Endodermal cell (in vitro differentiated cells): ENCODE measurements at regions not wholly inside any gene's neighbourhood (a gene's known extent, or its start where the extent isn't known, plus 50 kb on each side); places are given as distances from the start of the nearest gene placed in this dataset.

Source experiments
- DNase-seq: peaks from one replicate; pipeline ENCODE4 v3.0.0-alpha.2; 2017
- H3K27ac ChIP-seq: 2 replicates; pipeline ENCODE4 v1.5.1; 2013; ENCODE audit warnings: mild to moderate bottlenecking, low read depth, low read length, moderate library complexity
- H3K27me3 ChIP-seq: 2 replicates; pipeline ENCODE4 v1.6.1; 2013; ENCODE audit warnings: mild to moderate bottlenecking, low read length, moderate library complexity; ENCODE audit not compliant: insufficient read depth, control insufficient read depth, poor library complexity, severe bottlenecking
- H3K36me3 ChIP-seq: 2 replicates; pipeline ENCODE4 v1.7.0; 2013; ENCODE audit warnings: mild to moderate bottlenecking, low read length, moderate library complexity; ENCODE audit not compliant: control insufficient read depth, insufficient read depth
- H3K4me1 ChIP-seq: one replicate; pipeline ENCODE4 v1.7.0; 2013; ENCODE audit warnings: low read length; ENCODE audit not compliant: control insufficient read depth, insufficient read depth
- H3K4me3 ChIP-seq: 2 replicates; pipeline ENCODE4 v1.5.1; 2013; ENCODE audit warnings: mild to moderate bottlenecking, low read length, moderate library complexity
- H3K9ac ChIP-seq: 2 replicates; pipeline ENCODE4 v1.6.1; 2013; ENCODE audit warnings: mild to moderate bottlenecking, low read length, moderate library complexity; ENCODE audit not compliant: poor library complexity, severe bottlenecking; ENCODE audit errors: extremely low read depth
- H3K9me3 ChIP-seq: 2 replicates; pipeline ENCODE4 v1.6.1; 2013; ENCODE audit warnings: mild to moderate bottlenecking, low read length, moderate library complexity; ENCODE audit not compliant: control insufficient read depth
- H3K27ac Mint-ChIP-seq: 2 replicates; pipeline ENCODE4 v1.8.0; 2020; ENCODE audit warnings: mixed read lengths
- H3K27me3 Mint-ChIP-seq: 2 replicates; pipeline ENCODE4 v1.8.0; 2021; ENCODE audit warnings: mild to moderate bottlenecking, mixed read lengths; ENCODE audit not compliant: insufficient read depth
- H3K36me3 Mint-ChIP-seq: 2 replicates; pipeline ENCODE4 v1.8.0; 2020; ENCODE audit warnings: low read depth, mixed read lengths
- H3K4me1 Mint-ChIP-seq: 2 replicates; pipeline ENCODE4 v1.8.0; 2020; ENCODE audit warnings: mixed read lengths
- H3K4me3 Mint-ChIP-seq: 2 replicates; pipeline ENCODE4 v1.8.0; 2020; ENCODE audit warnings: mild to moderate bottlenecking, moderate library complexity, mixed read lengths
- H3K9me3 Mint-ChIP-seq: 2 replicates; pipeline ENCODE4 v1.8.0; 2020; ENCODE audit warnings: mild to moderate bottlenecking, mixed read lengths
- CTCF ChIP-seq: fragments of 200-600 bp; sonication (generic); conservative IDR thresholded peaks from 2 replicates; pipeline ENCODE4 v1.5.0; 2021; ENCODE audit warnings: antibody characterized with exemption, mild to moderate bottlenecking
- WGBS, 2 experiments: methylation state at CpG; one replicate each; pipeline versions ENCODE4 v1.1.5 to v1.1.7; 2013; ENCODE audit warnings: missing lambda C conversion rate in 2 of 2, mixed read lengths in 1 of 2; ENCODE audit not compliant: insufficient coverage in 1 of 2, insufficient read length in 1 of 2; 5-methylcytosine and 5-hydroxymethylcytosine counted together

GRCh38 chr2:215604606-215605005, 168.7 kb upstream of the FN1 start:
- Mint-ChIP-seq H3K36me3 (no peaks in the 10 kb centered on the region), H3K27ac (no peak overlapping the region), H3K27me3 (no peaks in the 10 kb centered on the region), H3K4me3 (no peak overlapping the region), H3K9me3 (no peaks in the 10 kb centered on the region), H3K4me1 (peaks cover 9% of the 10 kb centered on the region)
- Histone ChIP-seq H3K27me3 (no peaks in the 10 kb centered on the region), H3K9me3 (no peaks in the 10 kb centered on the region), H3K36me3 (no peaks in the 10 kb centered on the region), H3K4me3 (no peak overlapping the region), H3K4me1 (peaks cover 4% of the 10 kb centered on the region), H3K27ac (no peak overlapping the region), H3K9ac (no peak overlapping the region)
- DNase-seq, result no peak
- no peak for TF ChIP-seq CTCF
- WGBS, 2 experiments, result 71 to 95% methylated on average over 1 to 2 of the region's 2 CpGs

DNA sequence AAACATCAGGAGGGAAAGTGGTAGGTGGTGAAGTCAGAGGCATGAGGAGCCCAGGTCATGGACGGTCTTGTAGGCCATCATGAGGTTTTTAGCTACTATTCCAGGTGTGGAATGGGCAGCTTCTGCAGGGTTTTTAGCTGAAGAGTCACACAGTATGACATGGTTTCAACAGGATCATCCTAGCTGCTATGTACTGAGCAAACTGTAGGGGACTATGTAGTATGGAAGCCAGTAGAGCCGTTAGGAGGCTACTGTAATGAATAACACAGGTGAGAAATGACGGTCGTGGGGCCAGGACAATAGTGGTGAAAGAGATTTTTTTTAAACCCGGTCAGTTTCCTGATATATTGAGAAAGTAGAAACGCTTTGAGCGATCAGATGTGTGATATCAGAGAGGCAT, 167.6 kb upstream of the FN1 start:
- no peaks in the 10 kb centered on the region for H3K9me3 Mint-ChIP-seq
- WGBS, 2 experiments, result 94 to 98% methylated on average over 7 of the region's 7 CpGs

DNA sequence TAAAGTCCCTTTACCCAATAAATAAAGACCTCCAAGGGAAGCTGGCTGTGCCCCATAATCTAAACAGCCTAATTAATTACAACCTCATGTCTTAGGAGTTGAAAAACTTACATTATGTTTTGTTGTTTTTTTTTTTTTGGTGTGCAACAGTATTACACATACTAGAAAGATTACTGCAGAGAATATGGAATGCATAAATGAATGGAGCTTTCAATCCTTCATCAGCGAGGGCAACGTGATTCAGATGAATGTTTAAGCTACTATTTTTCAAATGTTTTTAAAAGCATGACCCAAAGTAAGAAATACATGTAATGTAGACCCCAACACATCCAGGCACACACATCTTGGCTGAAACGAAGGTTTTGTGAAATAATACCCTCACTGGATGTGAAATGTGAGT, 167.1 kb upstream of the FN1 start:
- Histone ChIP-seq H3K27me3 (no peaks in the 10 kb centered on the region), H3K4me3 (no peak overlapping the region), H3K4me1 (peaks cover 4% of the 10 kb centered on the region), H3K9me3 (no peaks in the 10 kb centered on the region), H3K27ac (no peak overlapping the region), H3K9ac (no peak overlapping the region), H3K36me3 (no peaks in the 10 kb centered on the region)
- Mint-ChIP-seq H3K27ac (no peak overlapping the region), H3K9me3 (no peaks in the 10 kb centered on the region), H3K4me3 (no peak overlapping the region), H3K4me1 (peaks cover 9% of the 10 kb centered on the region), H3K36me3 (no peaks in the 10 kb centered on the region), H3K27me3 (no peaks in the 10 kb centered on the region)
- no peak for DNase-seq
- no peak for TF ChIP-seq CTCF
- WGBS, 2 experiments, result 60% methylated on average over 3 of the region's 3 CpGs; no CpG with 5 or more reads in 1 of the 2 experiments

More for the DNA sequence above, 167.6 kb upstream of the FN1 start:
- no peaks in the 10 kb centered on the region for H3K27me3 ChIP-seq
- H3K9ac ChIP-seq, result no peak overlapping the region
- no peak overlapping the region for H3K27ac Mint-ChIP-seq
- H3K27me3 Mint-ChIP-seq, result no peaks in the 10 kb centered on the region
- H3K4me1 ChIP-seq, result peaks cover 4% of the 10 kb centered on the region
- no peak overlapping the region for H3K4me3 Mint-ChIP-seq
- no peaks in the 10 kb centered on the region for H3K36me3 Mint-ChIP-seq
- no peaks in the 10 kb centered on the region for H3K36me3 ChIP-seq
- peaks cover 9% of the 10 kb centered on the region for H3K4me1 Mint-ChIP-seq
- no peak for DNase-seq
- no peak overlapping the region for H3K4me3 ChIP-seq
- no peaks in the 10 kb centered on the region for H3K9me3 ChIP-seq
- no peak for TF ChIP-seq CTCF
- no peak overlapping the region for H3K27ac ChIP-seq
